Esophagus squamous epithelium (tissue), 5 donors: ENCODE measurements at regions not wholly inside any gene's neighbourhood (a gene's known extent, or its start where the extent isn't known, plus 50 kb on each side); places are given as distances from the start of the nearest gene placed in this dataset.

Experiments
- DNase-seq: peaks from one replicate; lab custom pipeline; 2025; lab: John Stamatoyannopoulos, UW
- H3K27ac ChIP-seq, 4 donors: fragments of 200-600 bp; sonication (generic); one replicate each; pipeline ENCODE4 v1.5.1; 2016 to 2019; ENCODE audit warnings: mild to moderate bottlenecking in 1 of 4
- H3K27me3 ChIP-seq, 4 donors: fragments of 200-600 bp; sonication (generic); 1 replicate in 3 of 4; 2 replicates in 1 of 4; pipeline versions ENCODE4 v1.5.1 to v1.6.0; 2017 to 2021; ENCODE audit warnings: antibody characterized with exemption in 1 of 4
- H3K36me3 ChIP-seq, 3 donors: fragments of 200-600 bp; sonication (generic); one replicate each; pipeline ENCODE4 v1.5.1; 2016 to 2019
- H3K4me1 ChIP-seq, 3 donors: fragments of 200-600 bp; sonication (generic); one replicate each; pipeline ENCODE4 v1.5.1; 2017 to 2019
- H3K4me3 ChIP-seq, 4 donors: fragments of 200-600 bp; sonication (generic); 1 replicate in 3 of 4; 2 replicates in 1 of 4; pipeline ENCODE4 v1.5.1; 2016 to 2019; ENCODE audit warnings: mild to moderate bottlenecking in 2 of 4, moderate library complexity in 1 of 4
- H3K9me3 ChIP-seq, 3 donors: fragments of 200-600 bp; sonication (generic); one replicate each; pipeline ENCODE4 v1.5.1; 2016 to 2019
- POLR2A ChIP-seq, 4 donors: fragments of 450-650 bp; IDR thresholded peaks; one replicate each; pipeline ENCODE4 v1.6.1; 2017; ENCODE audit warnings: antibody characterized with exemption in 4 of 4, mild to moderate bottlenecking in 4 of 4, moderate library complexity in 3 of 4
- WGBS, 2 donors: methylation state at CpG; one replicate each; pipeline ENCODE4 v1.1.5; 2018; 5-methylcytosine and 5-hydroxymethylcytosine counted together
- intact Hi-C: fragments of 100-400 bp; cut with DNase I; formaldehyde crosslinking; loops from one replicate; pipeline ENCODE4 v1.15.0; 2022
- TF ChIP-seq, protein P1 (sequence below), 6 experiments: fragments of 450-650 bp in 4 of 6; fragments of 200-600 bp in 2 of 6; sonication (generic) in 2 of 6; IDR thresholded peaks; one replicate each; pipeline ENCODE4 v1.5.1; 2016 to 2019; ENCODE audit warnings: antibody characterized with exemption in 6 of 6, mild to moderate bottlenecking in 4 of 6, moderate library complexity in 4 of 6
- donor health status: DM: yes; HTN: yes; CAD: no.

DNA sequence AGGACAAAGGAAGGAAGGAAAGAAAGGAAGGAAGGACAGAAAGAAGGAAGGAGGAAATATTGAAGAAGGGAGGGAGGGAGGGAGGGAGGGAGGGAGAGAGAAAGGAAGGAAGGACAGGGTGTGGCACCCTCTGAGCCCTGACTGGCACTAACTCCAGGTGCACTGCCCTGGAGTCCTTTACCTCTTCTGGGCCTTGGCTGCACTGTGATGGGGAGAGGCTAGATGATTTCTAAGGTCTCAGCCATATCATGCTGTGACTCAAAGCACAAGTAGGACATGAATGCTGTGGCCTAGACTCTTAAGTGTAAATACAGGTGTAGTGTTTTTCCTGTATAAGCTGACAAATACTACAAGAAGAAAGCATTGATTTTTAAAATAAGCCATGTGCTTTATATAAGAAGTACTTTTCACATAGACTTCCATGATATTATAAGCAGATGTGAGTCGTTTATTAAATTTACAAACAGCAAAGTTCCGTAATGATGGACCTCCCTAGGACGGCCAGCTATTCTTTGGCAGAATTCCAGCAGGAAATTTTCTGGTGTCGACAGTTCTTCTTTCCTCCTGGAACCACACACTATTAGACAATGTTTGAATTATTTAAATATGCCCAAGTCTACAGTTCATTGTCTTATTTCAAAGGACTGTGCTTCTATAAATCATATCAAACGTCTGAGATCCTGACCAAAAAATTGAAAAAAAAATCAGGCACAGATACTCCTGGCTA is 213.8 kb upstream of the C2CD4B start:
- H3K4me1 ChIP-seq = no peaks in the 10 kb centered on the region
- intact Hi-C loops = no loop called here
- H3K27ac ChIP-seq = no peak overlapping the region
- H3K36me3 ChIP-seq = no peaks in the 10 kb centered on the region
- 33% methylated on average over 5 of the region's 5 CpGs for WGBS, 2 donors
- peaks cover 0 to 38% (median 0%) of the 10 kb centered on the region in 4 donors for H3K27me3 ChIP-seq
- no peak overlapping the region for H3K4me3 ChIP-seq
- H3K9me3 ChIP-seq = no peaks in the 10 kb centered on the region
- no peak for TF ChIP-seq POLR2A (IDR thresholded peaks at IDR 0.05)
- TF ChIP-seq, protein P1, sequence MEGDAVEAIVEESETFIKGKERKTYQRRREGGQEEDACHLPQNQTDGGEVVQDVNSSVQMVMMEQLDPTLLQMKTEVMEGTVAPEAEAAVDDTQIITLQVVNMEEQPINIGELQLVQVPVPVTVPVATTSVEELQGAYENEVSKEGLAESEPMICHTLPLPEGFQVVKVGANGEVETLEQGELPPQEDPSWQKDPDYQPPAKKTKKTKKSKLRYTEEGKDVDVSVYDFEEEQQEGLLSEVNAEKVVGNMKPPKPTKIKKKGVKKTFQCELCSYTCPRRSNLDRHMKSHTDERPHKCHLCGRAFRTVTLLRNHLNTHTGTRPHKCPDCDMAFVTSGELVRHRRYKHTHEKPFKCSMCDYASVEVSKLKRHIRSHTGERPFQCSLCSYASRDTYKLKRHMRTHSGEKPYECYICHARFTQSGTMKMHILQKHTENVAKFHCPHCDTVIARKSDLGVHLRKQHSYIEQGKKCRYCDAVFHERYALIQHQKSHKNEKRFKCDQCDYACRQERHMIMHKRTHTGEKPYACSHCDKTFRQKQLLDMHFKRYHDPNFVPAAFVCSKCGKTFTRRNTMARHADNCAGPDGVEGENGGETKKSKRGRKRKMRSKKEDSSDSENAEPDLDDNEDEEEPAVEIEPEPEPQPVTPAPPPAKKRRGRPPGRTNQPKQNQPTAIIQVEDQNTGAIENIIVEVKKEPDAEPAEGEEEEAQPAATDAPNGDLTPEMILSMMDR (IDR thresholded peaks at IDR 0.05) = no peak
- DNase-seq = no peak

DNA sequence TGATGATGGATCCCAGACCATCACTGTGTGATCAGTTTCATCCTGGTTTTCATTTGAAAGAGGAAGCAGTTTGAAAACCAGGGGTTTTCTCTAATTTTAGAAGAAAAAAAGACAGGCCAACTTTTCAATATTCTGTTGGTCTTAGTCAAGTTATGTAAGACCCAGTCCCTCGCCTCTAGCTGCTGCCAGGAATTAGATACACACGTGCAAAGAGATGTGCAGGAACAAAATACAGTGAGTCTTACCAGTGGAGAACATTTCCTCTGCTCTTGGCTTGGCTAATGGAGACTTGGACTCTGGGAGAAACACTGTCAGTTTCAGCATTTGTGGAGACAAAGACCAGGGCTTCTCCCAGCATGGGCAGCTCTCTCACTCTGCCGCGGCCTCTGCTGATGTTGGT is 214.9 kb upstream of the C2CD4B start:
- Histone ChIP-seq H3K36me3 (no peaks in the 10 kb centered on the region), H3K4me1 (no peaks in the 10 kb centered on the region), H3K9me3 (no peaks in the 10 kb centered on the region), H3K4me3 (no peak overlapping the region), H3K27me3 (peaks cover 0 to 38% (median 0%) of the 10 kb centered on the region in 4 donors), H3K27ac (no peak overlapping the region)
- intact Hi-C loops = no loop called here
- no peak for DNase-seq
- 62 to 80% methylated on average over 2 to 3 of the region's 4 CpGs for WGBS, 2 donors
- TF ChIP-seq POLR2A (IDR thresholded peaks at IDR 0.05) = no peak
- TF ChIP-seq, protein P1 (IDR thresholded peaks at IDR 0.05) = no peak

GRCh38 chr15:62382046-62382445 is 217.0 kb upstream of the C2CD4B start:
- intact Hi-C loops = no loop called here
- H3K4me1 ChIP-seq = no peaks in the 10 kb centered on the region
- H3K27ac ChIP-seq = no peak overlapping the region
- TF ChIP-seq, protein P1 (IDR thresholded peaks at IDR 0.05) = no peak
- TF ChIP-seq POLR2A (IDR thresholded peaks at IDR 0.05) = no peak
- WGBS, 2 donors = 68 to 86% methylated on average over 1 of the region's 1 CpG
- peaks cover 0 to 38% (median 0%) of the 10 kb centered on the region in 4 donors for H3K27me3 ChIP-seq
- DNase-seq = no peak
- H3K36me3 ChIP-seq = no peaks in the 10 kb centered on the region
- no peaks in the 10 kb centered on the region for H3K9me3 ChIP-seq
- H3K4me3 ChIP-seq = no peak overlapping the region

DNA sequence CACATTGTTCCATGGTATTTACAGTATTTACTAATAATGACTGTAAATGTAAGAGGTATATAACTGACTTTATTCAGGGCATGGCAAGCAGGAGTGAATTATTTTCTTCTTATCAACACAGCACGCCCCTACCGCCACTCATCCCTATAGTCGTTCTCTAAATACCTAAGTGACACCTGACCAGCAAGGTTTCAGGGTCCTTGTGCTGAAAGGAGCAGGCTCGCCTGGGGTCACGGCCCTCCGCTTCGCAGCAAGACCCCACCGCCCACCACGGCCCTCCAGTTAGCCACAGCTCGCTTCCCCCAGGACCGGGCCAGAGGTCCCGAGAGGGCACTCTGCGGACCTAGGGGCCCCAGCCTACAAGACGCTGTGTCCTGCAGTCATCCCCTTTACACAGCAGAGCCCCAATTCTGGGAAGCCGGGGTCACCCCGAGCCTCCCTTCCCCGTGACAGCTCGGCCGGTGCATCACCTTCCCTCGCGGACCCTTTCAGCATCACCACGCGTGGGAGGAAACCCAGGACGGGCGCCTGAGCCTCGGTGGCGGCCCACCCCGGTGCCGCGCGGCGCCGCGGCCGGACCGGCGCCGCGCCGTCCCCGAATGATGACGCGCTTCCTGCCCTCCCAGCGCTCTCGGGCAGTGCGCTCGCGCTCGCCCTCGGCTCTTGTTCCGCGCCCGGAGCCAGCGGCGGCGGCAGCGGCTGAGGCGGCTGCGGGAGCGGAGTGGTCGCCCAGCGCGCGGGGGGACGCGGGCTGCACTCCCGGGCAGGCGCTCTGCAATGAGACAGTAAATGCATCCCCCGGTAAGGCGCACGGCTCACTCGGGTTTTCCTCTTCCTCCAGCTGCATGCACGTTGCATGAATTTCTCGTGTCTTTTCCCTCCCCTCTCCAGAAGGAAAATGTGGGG is 225.1 kb upstream of the C2CD4B start, which contains the start of gene TLN2:
Gene TLN2, plus strand, starts transcription at position 666 of the 906 bp plus-strand sequence.
- 0% methylated on average over 8 of the region's 74 CpGs for WGBS, 2 donors
- peak within 1 kb of the TSS; percentile 81 to 87 (median 84) for H3K27ac ChIP-seq
- H3K4me3 ChIP-seq = peak within 1 kb of the TSS; percentile 76 to 97 (median 80)
- H3K36me3 ChIP-seq = no peaks in the 10 kb centered on the region
- no peaks in the 10 kb centered on the region for H3K9me3 ChIP-seq
- TF ChIP-seq, protein P1 (IDR thresholded peaks at IDR 0.05) = peak in 1 of 6 experiments; percentile 26
- peak in 2 of 4 donors; percentile 74 to 87 for TF ChIP-seq POLR2A (IDR thresholded peaks at IDR 0.05)
- H3K4me1 ChIP-seq = peaks cover 0 to 28% (median 9%) of the 10 kb centered on the region in 3 donors
- no peak for DNase-seq
- H3K27me3 ChIP-seq = peaks cover 0 to 13% (median 0%) of the 10 kb centered on the region in 4 donors
- intact Hi-C loops = loop anchor here (10.0 kb wide), 1 partner anchor 355 kb away; no protein-coding TSS in a partner anchor
